ENCODE measurements at regions not wholly inside any gene's neighbourhood (a gene's known extent, or its start where the extent isn't known, plus 50 kb on each side); places are given as distances from the start of the nearest gene placed in this dataset.

- no peak for DNase-seq (ENCODE audit: low read depth, low spot score)
- Mint-ChIP-seq H3K27me3 (ENCODE audit: low read depth) (peaks cover 4% of the 10 kb centered on the region), H3K27ac (ENCODE audit: unreplicated experiment) (no peak overlapping the region), H3K9me3 (no peaks in the 10 kb centered on the region), H3K4me3 (no peak overlapping the region), H3K36me3 (ENCODE audit: low read depth) (no peaks in the 10 kb centered on the region), H3K4me1 (peaks cover 4% of the 10 kb centered on the region)
- no peak for TF ChIP-seq CTCF (conservative IDR thresholded peaks at IDR 0.05)
Measured at GRCh38 chr9:107870927-107871680, 381.5 kb upstream of the KLF4 start.

- Mint-ChIP-seq H3K36me3 (ENCODE audit: low read depth) (no peaks in the 10 kb centered on the region), H3K27me3 (ENCODE audit: low read depth) (no peaks in the 10 kb centered on the region), H3K27ac (ENCODE audit: unreplicated experiment) (no peak overlapping the region), H3K4me3 (no peak overlapping the region), H3K9me3 (no peaks in the 10 kb centered on the region), H3K4me1 (peaks cover 4% of the 10 kb centered on the region)
- no peak for TF ChIP-seq CTCF (conservative IDR thresholded peaks at IDR 0.05)
- no peak for DNase-seq (ENCODE audit: low read depth, low spot score)
Measured at GRCh38 chr9:107870221-107870620, 380.7 kb upstream of the KLF4 start.

GRCh38 chr9:107869111-107869510 is 379.5 kb upstream of the KLF4 start:
- TF ChIP-seq CTCF (conservative IDR thresholded peaks at IDR 0.05), result no peak

GRCh38 chr9:107868186-107868585 is 378.6 kb upstream of the KLF4 start:
- Mint-ChIP-seq H3K27me3 (ENCODE audit: low read depth) (no peaks in the 10 kb centered on the region), H3K9me3 (no peaks in the 10 kb centered on the region), H3K27ac (ENCODE audit: unreplicated experiment) (no peak overlapping the region), H3K4me1 (peaks cover 4% of the 10 kb centered on the region), H3K36me3 (ENCODE audit: low read depth) (no peaks in the 10 kb centered on the region), H3K4me3 (no peak overlapping the region)
- no peak for DNase-seq (ENCODE audit: low read depth, low spot score)
- TF ChIP-seq CTCF (conservative IDR thresholded peaks at IDR 0.05), result no peak

More at GRCh38 chr9:107869111-107869510, 379.5 kb upstream of the KLF4 start:
- Mint-ChIP-seq H3K36me3 (ENCODE audit: low read depth) (no peaks in the 10 kb centered on the region), H3K27me3 (ENCODE audit: low read depth) (no peaks in the 10 kb centered on the region), H3K4me1 (peaks cover 4% of the 10 kb centered on the region), H3K9me3 (no peaks in the 10 kb centered on the region), H3K27ac (ENCODE audit: unreplicated experiment) (no peak overlapping the region), H3K4me3 (no peak overlapping the region)
- DNase-seq (ENCODE audit: low read depth, low spot score), result no peak

GRCh38 chr9:107867738-107868137 is 378.2 kb upstream of the KLF4 start:
- Mint-ChIP-seq H3K9me3 (no peaks in the 10 kb centered on the region), H3K27ac (ENCODE audit: unreplicated experiment) (no peak overlapping the region), H3K4me3 (no peak overlapping the region), H3K27me3 (ENCODE audit: low read depth) (no peaks in the 10 kb centered on the region), H3K36me3 (ENCODE audit: low read depth) (no peaks in the 10 kb centered on the region), H3K4me1 (peaks cover 2% of the 10 kb centered on the region)
- TF ChIP-seq CTCF (conservative IDR thresholded peaks at IDR 0.05), result no peak
- DNase-seq (ENCODE audit: low read depth, low spot score), result no peak

Data from neural crest cell (in vitro differentiated cells).